ENCODE measurements at regions not wholly inside any gene's neighbourhood (a gene's known extent, or its start where the extent isn't known, plus 50 kb on each side); places are given as distances from the start of the nearest gene placed in this dataset.

DNA sequence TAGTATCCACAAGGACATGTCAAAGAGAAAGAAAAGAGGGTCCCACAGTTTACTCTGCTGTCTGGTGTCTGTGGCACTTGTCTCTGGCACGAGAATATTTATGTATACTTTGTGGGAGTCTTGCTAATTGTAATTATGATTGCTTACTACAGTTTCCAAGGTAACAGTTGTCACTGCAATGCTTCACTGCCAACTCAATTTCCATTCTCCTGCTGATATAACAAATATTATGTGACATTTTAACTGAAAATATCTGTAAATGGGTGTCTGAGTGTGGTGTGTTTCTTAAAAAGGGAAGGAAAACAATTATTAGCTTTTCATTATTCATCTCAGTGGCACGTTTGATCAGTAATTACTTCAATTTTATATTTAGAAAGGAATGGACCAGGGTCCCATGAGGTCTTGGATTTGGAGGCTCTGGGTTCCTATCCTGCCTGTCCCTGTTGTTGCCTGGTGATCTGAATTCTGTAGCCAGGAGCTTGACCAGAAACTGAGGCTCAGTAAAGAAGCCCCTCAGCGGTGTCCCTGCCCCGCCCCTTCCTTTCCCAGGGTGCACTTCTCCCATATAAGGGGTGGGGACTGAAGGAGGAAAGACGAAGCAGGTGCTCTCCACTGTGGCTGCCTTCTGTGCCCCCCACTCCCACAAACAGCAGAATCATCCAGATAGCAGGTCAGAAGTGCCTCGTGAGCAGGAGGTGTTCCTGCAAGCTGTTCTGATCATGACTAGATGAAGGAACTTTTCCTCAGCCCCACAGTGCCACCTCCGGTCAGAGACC lies 137.3 kb upstream of the KIF2A start:
- H3K36me3 Mint-ChIP-seq (ENCODE audit: low read depth, unreplicated experiment): no peaks in the 10 kb centered on the region
- H3K9me3 Mint-ChIP-seq (ENCODE audit: unreplicated experiment): no peaks in the 10 kb centered on the region
- no peaks in the 10 kb centered on the region for H3K27me3 Mint-ChIP-seq (ENCODE audit: unreplicated experiment)
- no peak overlapping the region for H3K27ac Mint-ChIP-seq (ENCODE audit: unreplicated experiment)
- DNase-seq (ENCODE audit: low spot score): no peak
- TF ChIP-seq, protein P1, sequence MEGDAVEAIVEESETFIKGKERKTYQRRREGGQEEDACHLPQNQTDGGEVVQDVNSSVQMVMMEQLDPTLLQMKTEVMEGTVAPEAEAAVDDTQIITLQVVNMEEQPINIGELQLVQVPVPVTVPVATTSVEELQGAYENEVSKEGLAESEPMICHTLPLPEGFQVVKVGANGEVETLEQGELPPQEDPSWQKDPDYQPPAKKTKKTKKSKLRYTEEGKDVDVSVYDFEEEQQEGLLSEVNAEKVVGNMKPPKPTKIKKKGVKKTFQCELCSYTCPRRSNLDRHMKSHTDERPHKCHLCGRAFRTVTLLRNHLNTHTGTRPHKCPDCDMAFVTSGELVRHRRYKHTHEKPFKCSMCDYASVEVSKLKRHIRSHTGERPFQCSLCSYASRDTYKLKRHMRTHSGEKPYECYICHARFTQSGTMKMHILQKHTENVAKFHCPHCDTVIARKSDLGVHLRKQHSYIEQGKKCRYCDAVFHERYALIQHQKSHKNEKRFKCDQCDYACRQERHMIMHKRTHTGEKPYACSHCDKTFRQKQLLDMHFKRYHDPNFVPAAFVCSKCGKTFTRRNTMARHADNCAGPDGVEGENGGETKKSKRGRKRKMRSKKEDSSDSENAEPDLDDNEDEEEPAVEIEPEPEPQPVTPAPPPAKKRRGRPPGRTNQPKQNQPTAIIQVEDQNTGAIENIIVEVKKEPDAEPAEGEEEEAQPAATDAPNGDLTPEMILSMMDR (IDR thresholded peaks at IDR 0.05; ENCODE audit: unreplicated experiment): no peak
- H3K4me1 Mint-ChIP-seq (ENCODE audit: unreplicated experiment): no peaks in the 10 kb centered on the region
- H3K4me3 Mint-ChIP-seq (ENCODE audit: unreplicated experiment): no peak overlapping the region

DNA sequence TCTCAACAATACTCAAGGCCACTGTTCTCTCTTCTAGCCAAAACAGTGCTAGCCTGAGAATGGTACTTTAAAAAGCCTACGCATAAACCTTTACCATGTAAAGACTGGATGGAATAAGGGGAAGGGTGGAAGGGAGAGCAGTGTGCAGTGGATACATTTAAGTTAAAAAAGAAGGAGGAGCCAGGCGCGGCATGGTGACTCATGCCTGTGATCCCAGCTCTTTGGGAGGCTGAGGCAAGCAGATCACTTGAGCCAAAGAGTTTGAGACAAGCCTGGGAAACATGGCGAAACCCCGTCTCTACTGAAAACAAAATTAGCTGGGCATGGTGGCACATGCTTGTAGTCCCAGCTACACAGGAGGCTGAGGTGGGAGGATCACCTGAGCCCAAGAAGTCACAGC lies 127.7 kb upstream of the KIF2A start:
- no peak overlapping the region for H3K4me3 Mint-ChIP-seq (ENCODE audit: unreplicated experiment)
- H3K9me3 Mint-ChIP-seq (ENCODE audit: unreplicated experiment): no peaks in the 10 kb centered on the region
- no peaks in the 10 kb centered on the region for H3K27me3 Mint-ChIP-seq (ENCODE audit: unreplicated experiment)
- H3K27ac Mint-ChIP-seq (ENCODE audit: unreplicated experiment): no peak overlapping the region
- no peaks in the 10 kb centered on the region for H3K36me3 Mint-ChIP-seq (ENCODE audit: low read depth, unreplicated experiment)
- DNase-seq (ENCODE audit: low spot score): no peak
- TF ChIP-seq, protein P1 (IDR thresholded peaks at IDR 0.05; ENCODE audit: unreplicated experiment): no peak
- no peaks in the 10 kb centered on the region for H3K4me1 Mint-ChIP-seq (ENCODE audit: unreplicated experiment)

GRCh38 chr5:62182802-62183201 lies 123.2 kb upstream of the KIF2A start:
- Mint-ChIP-seq H3K27ac (ENCODE audit: unreplicated experiment) (no peak overlapping the region), H3K27me3 (ENCODE audit: unreplicated experiment) (no peaks in the 10 kb centered on the region), H3K9me3 (ENCODE audit: unreplicated experiment) (no peaks in the 10 kb centered on the region), H3K4me1 (ENCODE audit: unreplicated experiment) (no peaks in the 10 kb centered on the region), H3K36me3 (ENCODE audit: low read depth, unreplicated experiment) (no peaks in the 10 kb centered on the region), H3K4me3 (ENCODE audit: unreplicated experiment) (no peak overlapping the region)
- TF ChIP-seq, protein P1 (IDR thresholded peaks at IDR 0.05; ENCODE audit: unreplicated experiment): no peak
- DNase-seq (ENCODE audit: low spot score): no peak

GRCh38 chr5:62183727-62184126 lies 122.3 kb upstream of the KIF2A start:
- Mint-ChIP-seq H3K27ac (ENCODE audit: unreplicated experiment) (no peak overlapping the region), H3K9me3 (ENCODE audit: unreplicated experiment) (no peaks in the 10 kb centered on the region), H3K4me1 (ENCODE audit: unreplicated experiment) (no peaks in the 10 kb centered on the region), H3K4me3 (ENCODE audit: unreplicated experiment) (no peak overlapping the region), H3K36me3 (ENCODE audit: low read depth, unreplicated experiment) (no peaks in the 10 kb centered on the region), H3K27me3 (ENCODE audit: unreplicated experiment) (no peaks in the 10 kb centered on the region)
- TF ChIP-seq, protein P1 (IDR thresholded peaks at IDR 0.05; ENCODE audit: unreplicated experiment): no peak
- no peak for DNase-seq (ENCODE audit: low spot score)

- Mint-ChIP-seq H3K27ac (ENCODE audit: unreplicated experiment) (no peak overlapping the region), H3K4me1 (ENCODE audit: unreplicated experiment) (no peaks in the 10 kb centered on the region), H3K4me3 (ENCODE audit: unreplicated experiment) (no peak overlapping the region), H3K27me3 (ENCODE audit: unreplicated experiment) (no peaks in the 10 kb centered on the region), H3K36me3 (ENCODE audit: low read depth, unreplicated experiment) (no peaks in the 10 kb centered on the region), H3K9me3 (ENCODE audit: unreplicated experiment) (no peaks in the 10 kb centered on the region)
- TF ChIP-seq, protein P1 (IDR thresholded peaks at IDR 0.05; ENCODE audit: unreplicated experiment): no peak
- no peak for DNase-seq (ENCODE audit: low spot score)
These were observed 121.6 kb upstream of the KIF2A start for GRCh38 chr5:62184444-62184843.
